ENCODE measurements at regions not wholly inside any gene's neighbourhood (a gene's known extent, or its start where the extent isn't known, plus 50 kb on each side); places are given as distances from the start of the nearest gene placed in this dataset.
"Not testable (repeated sequence)": the region's sequence is repeated elsewhere in the genome, so short reads cannot be mapped to it uniquely, and the experiment has no call there.

DNA sequence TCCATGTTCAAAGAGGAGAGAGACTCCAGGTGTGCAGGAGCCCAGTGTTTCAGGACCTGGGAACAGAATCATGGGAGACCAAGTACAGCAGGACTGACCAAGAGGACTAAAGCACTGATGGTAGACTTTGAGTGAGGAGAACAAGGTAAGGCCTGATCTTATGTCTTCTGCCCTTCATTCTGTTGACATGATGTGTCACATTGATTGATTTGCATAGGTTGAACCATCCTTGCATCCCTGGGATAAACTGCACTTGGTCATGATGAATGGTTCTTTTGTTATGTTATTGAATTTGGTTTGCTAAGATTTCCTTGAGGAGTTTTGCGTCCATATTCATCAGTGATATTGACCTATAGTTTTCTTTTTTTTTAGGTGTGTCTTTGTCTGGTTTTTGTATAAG lies 497.0 kb downstream of the TMEM121 start:
- TF ChIP-seq, protein P1, sequence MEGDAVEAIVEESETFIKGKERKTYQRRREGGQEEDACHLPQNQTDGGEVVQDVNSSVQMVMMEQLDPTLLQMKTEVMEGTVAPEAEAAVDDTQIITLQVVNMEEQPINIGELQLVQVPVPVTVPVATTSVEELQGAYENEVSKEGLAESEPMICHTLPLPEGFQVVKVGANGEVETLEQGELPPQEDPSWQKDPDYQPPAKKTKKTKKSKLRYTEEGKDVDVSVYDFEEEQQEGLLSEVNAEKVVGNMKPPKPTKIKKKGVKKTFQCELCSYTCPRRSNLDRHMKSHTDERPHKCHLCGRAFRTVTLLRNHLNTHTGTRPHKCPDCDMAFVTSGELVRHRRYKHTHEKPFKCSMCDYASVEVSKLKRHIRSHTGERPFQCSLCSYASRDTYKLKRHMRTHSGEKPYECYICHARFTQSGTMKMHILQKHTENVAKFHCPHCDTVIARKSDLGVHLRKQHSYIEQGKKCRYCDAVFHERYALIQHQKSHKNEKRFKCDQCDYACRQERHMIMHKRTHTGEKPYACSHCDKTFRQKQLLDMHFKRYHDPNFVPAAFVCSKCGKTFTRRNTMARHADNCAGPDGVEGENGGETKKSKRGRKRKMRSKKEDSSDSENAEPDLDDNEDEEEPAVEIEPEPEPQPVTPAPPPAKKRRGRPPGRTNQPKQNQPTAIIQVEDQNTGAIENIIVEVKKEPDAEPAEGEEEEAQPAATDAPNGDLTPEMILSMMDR (conservative IDR thresholded peaks at IDR 0.05; ENCODE audit: low read depth, low read length), result no peak
- no peak for DNase-seq (ENCODE audit: low read depth)
- H3K4me3 ChIP-seq (ENCODE audit: low read length), result no peak overlapping the region

DNA sequence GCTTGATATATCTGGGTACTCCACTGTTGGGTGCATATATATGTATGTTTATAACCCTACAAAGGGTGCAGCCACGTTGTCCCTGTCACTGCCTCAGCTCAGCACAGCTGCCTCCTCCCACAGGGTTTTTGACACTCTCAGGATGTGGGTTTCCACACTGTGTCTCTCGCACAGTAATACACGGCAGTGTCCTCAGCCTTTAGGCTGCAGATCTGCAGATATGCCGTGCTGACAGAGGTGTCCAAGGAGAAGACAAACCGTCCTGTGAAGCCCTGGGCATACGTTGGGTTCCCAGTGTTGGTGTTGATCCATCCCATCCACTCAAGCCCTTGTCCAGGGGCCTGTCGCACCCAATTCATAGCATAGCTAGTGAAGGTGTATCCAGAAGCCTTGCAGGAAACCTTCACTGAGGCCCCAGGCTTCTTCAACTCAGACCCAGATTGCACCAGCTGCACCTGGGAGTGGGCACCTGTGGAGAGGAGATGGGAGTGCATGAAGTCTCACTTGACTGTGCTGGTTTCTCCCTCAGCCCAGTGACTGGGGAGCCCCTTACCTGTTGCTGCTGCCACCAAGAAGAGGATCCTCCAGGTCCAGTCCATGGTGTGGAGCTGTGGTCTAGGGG lies 498.7 kb downstream of the TMEM121 start:
- DNase-seq (ENCODE audit: low read depth), result no peak
- H3K4me3 ChIP-seq (ENCODE audit: low read length), result no peak overlapping the region
- TF ChIP-seq, protein P1 (conservative IDR thresholded peaks at IDR 0.05; ENCODE audit: low read depth, low read length), result no peak

DNA sequence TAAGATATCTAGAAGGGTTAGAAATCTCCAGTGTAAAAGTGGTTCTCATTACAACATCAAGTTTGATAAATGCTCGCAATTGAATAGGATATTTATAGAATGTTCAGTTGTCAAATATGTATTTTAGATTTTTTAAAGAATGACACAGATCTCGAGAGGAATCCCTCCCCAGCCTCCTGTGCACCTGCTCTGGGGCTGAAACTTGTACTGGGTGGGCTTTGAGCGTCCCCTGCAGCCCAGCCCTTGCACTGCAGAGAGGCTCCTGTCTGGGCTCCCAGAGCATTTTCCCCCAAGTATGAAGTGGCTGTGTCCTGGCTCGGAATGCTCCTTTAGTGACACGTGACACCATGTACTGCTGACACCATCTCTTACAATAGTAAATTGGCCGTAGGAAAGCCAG lies 499.6 kb downstream of the TMEM121 start:
- TF ChIP-seq, protein P1 (conservative IDR thresholded peaks at IDR 0.05; ENCODE audit: low read depth, low read length), result no peak
- DNase-seq (ENCODE audit: low read depth), result no peak
- no peak overlapping the region for H3K4me3 ChIP-seq (ENCODE audit: low read length)

DNA sequence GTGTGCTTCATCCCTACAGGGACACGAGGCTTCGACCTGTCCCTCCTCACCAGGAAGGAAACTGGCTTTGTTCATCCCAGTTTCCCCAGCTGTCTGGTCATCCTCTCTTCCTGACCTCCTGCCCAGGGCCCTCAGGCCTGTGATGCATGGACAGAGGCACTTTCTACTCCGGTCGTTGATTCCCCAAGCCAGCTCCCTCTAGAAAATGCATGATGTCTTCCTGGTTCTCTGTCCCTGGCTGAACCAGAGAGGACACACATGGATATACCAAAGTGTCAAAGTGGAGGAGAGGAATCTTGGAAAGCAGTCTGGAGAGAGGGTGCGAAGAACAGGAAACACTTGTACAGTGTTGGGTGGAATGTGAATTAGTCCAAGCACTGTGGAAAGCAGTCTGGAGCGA lies 501.4 kb downstream of the TMEM121 start:
- not testable (repeated sequence) for H3K4me3 ChIP-seq (ENCODE audit: low read length)

DNA sequence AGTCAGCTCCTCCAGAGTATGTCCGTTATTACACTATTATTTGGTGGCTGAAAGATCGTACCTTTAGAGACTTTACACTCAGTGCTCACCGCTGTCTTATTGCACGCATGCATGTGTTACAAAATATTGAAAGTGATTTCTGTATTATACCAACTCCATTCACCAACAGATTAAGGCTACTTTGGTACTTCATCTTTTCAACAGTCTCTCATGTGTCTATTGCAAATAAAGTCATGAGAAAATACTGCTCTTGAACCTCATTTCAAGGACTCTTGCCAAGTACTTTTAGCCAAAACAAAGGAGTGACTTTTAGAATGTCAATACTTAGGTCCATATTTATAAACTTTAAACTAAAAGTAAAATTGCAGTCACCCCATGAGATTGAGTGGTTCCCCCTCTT lies 503.6 kb downstream of the TMEM121 start:
- TF ChIP-seq, protein P1 (conservative IDR thresholded peaks at IDR 0.05; ENCODE audit: low read depth, low read length), result no peak
- no peak for DNase-seq (ENCODE audit: low read depth)
- H3K4me3 ChIP-seq (ENCODE audit: low read length), result no peak overlapping the region

More for the DNA sequence above, 501.4 kb downstream of the TMEM121 start:
- not testable (repeated sequence) for DNase-seq (ENCODE audit: low read depth)

DNA sequence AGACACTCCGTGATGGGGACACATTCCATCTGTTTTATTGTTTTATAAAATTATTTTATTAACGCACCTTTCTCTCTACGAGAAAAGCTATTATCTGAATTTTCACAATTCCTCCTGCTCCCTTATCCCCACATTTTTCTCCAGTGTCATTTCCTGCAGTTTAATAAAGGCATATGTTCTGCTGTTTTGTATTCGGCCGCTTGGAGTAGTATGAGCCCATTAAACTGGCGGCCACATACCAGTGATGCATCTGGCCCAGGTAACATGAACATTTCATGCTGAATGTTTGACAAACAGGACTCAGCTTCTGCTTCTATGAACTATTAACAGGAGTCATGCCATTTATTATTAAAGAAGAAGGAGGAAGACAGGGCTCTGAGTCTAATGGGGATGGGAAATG lies 511.0 kb downstream of the TMEM121 start:
- H3K4me3 ChIP-seq (ENCODE audit: low read length), result no peak overlapping the region
- no peak for DNase-seq (ENCODE audit: low read depth)
- TF ChIP-seq, protein P1 (conservative IDR thresholded peaks at IDR 0.05; ENCODE audit: low read depth, low read length), result no peak

DNA sequence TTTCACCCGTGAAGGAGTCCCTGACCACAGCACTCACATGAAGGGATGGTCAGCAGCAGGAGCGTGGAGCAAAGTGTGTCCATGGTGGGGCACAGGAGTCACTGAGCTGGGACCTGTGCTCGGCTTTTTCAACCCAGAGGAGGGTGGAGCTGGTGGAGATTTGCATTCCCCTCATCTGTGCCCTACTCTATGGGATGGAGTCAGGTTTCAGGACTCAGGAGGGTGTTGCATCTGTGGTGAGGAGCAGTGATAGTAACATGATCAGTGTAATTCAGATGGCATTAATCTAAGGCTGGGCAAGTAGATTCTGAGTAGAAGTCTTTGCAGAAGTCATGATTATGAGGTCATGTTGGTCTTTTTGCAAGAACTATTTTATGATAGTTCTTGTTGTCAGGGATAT lies 511.9 kb downstream of the TMEM121 start:
- no peak for DNase-seq (ENCODE audit: low read depth)
- no peak overlapping the region for H3K4me3 ChIP-seq (ENCODE audit: low read length)
- TF ChIP-seq, protein P1 (conservative IDR thresholded peaks at IDR 0.05; ENCODE audit: low read depth, low read length), result no peak
